GM21381 (cell line): ENCODE measurements at regions not wholly inside any gene's neighbourhood (a gene's known extent, or its start where the extent isn't known, plus 50 kb on each side); places are given as distances from the start of the nearest gene placed in this dataset.

ENCODE experiments used
- ATAC-seq: cut with Tn5 transposase; IDR thresholded peaks from one replicate; pipeline ENCODE4 v1.9.1; 2021; ENCODE audit warnings: mild to moderate bottlenecking, moderate library complexity; ENCODE audit not compliant: unreplicated experiment

DNA sequence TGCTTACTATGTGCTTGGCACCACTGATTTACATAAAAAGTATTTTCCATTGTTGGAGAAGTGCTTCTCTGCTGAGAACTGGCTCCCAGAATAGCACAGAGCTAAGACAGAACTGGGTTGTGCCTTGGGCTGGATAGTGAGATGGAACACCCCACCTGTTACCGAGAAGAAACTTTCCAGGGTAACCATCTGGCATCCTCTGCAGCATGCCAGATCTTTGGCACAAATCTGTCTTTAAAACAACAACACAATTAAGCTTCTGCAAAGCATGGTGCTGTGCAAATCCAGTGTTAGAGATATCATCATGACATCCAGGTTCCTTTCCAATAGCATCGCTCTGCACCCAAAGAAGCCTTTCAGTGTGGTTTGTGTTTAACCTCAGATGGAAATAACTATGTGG lies 202.5 kb upstream of the RFC3 start:
- ATAC-seq = no peak

GRCh38 chr13:33616130-33616529 lies 201.8 kb upstream of the RFC3 start:
- no peak for ATAC-seq

GRCh38 chr13:33617055-33617454 lies 200.9 kb upstream of the RFC3 start:
- no peak for ATAC-seq

DNA sequence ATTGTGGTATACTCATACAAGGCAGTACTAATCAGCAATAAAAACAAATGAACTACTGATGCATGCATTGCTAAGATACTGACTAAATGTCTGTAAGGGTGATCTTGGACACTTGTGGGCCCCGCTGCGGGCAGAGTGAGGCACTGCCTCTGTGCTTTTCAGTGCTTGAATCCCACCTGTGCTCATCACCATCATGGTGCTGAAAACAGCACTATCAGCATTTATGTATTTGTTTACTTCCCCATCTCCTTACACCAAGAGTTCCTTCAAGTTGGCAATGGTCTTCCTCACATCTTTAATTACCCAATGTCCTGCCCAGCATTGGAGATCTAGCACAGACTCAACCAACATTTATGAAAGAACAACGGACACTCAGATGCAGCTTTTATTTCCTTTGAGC lies 193.7 kb upstream of the RFC3 start:
- no peak for ATAC-seq

GRCh38 chr13:33624740-33625139 lies 193.2 kb upstream of the RFC3 start:
- no peak for ATAC-seq

GRCh38 chr13:33626407-33626806 lies 191.5 kb upstream of the RFC3 start:
- ATAC-seq = no peak

DNA sequence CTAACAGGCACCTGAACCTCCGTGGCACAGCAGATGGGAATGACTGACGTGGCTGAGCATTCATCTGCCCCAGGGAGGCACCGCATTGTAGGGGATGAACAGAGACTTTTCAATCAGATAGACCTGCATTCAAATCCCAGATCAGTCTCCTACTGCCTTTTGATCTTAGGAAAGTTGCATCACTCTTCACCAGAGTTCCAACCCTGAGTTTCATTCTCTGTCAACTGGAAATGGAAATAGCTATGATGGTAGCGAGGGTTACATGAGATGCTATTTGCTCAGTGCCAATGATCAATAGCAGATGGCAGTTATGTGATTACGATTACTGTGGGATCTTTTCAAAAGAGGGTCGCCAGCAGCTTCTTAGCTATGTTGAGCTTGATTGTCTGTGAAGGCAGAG lies 189.3 kb upstream of the RFC3 start:
- ATAC-seq = no peak

DNA sequence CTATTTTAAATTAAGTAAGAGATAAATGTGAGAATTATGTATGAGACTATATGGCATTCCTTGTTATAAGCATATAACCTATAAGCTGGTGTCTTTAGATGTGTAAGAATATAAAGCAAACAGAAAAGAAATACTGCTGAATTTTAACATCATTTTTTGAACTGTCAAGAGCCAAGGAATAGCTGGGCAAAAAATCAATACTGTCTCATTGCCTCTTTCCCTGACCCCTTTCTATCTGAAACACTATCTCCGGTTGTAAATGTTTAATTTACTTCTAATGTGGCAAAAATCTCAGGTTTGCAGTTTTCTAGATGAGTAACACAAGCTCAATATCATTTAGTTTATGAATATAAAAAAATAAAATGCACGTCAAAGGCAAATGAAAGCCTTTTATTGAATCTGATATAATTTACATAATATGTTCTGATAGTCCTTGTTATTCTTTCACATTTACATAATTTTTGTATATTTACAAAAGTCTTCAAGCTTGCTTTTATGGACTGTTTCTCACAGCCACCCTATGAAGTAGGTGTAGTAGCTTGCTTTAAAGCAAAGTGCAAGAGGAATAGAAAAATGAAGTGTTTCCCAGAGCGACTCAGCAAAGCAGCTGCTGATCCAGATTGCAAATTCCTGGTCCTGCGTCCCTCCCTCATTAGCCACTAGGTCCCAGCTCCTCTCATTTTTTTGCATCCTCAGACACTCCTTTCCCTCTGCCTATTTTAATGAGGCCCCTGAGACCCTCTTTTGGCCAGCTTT lies 188.2 kb upstream of the RFC3 start:
- no peak for ATAC-seq

GRCh38 chr13:33633701-33634545 lies 184.0 kb upstream of the RFC3 start:
- ATAC-seq = no peak

GRCh38 chr13:33634546-33634982 lies 183.4 kb upstream of the RFC3 start:
- ATAC-seq = no peak

DNA sequence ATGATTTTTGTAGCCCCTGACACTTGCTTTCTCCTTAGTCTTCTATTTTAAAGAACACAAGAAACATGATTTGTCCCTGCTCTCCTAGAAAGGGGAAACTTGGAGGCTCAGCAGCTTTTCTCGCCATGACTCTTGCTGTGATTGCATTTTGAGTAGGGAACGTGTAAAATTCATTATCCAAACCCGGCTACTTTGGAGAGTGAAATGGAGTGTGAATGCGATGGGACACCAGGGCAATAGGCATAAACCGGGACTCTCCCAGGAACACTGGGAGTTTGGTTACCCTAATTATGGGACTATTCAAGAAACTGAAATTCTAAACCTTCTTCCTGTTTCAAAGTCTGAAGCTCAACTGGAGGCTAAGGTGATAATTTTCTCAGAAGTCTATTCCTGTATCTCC lies 181.7 kb upstream of the RFC3 start:
- no peak for ATAC-seq

GRCh38 chr13:33636955-33637670 lies 180.8 kb upstream of the RFC3 start:
- no peak for ATAC-seq

GRCh38 chr13:33637978-33638743 lies 179.8 kb upstream of the RFC3 start:
- ATAC-seq = no peak

- no peak for ATAC-seq
These were observed 178.8 kb upstream of the RFC3 start for GRCh38 chr13:33639158-33639557.

GRCh38 chr13:33639626-33640080 lies 178.3 kb upstream of the RFC3 start:
- ATAC-seq = no peak

DNA sequence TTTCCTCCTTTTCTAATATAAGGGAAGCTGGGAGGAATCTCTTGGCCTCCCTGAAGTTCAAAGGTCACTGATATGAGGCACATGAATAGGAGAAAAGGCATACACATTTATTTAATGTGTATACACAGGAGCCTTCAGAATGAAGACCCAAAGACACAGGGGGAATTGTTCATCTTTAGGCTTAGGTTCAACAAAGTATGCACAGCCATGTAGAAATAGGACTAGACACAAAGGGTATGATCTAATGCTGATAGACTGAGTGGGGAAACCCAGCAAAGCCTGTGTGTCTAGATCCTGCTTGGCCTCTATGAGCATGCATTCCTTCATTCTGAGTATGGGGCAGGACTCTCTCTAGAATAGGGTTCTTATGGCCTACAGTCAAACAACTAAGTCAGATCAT lies 177.1 kb upstream of the RFC3 start:
- ATAC-seq = no peak

DNA sequence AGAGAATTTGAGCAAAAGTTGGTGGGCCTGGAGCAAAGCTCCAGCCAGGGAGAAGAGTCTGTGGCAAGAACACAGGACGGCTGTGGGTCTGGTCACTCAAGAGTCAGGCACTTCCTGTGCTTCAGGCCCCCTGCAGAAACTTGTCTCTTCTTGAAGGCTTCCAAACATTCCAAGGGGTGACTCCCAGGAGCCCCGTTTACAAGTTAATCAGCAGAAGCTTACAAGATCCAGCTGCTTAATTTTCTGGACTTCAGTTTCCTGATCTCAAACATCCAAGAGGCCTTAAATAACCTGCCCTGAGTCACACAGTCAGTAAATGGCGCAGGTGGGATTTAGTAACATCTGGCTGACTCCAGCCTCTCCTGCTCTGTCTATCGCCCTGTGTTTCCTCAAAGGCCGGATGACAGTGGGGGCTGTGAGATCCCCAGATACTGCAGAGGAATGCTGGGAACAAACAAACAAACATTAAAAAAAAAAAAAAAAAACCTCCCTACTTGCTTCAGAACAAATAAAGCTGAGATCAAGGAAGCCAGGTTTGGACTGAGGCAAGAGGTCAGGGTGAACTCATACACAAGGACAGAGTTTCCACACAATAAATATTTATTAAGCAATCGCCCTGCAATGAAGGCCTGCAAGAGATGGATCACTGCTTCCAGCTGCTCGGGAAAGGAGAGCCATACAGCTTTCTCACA lies 175.4 kb upstream of the RFC3 start:
- no peak for ATAC-seq

- no peak for ATAC-seq
These were observed 173.1 kb upstream of the RFC3 start for GRCh38 chr13:33644581-33645543.
